Suprapubic skin (tissue), 4 donors: ENCODE measurements at regions not wholly inside any gene's neighbourhood (a gene's known extent, or its start where the extent isn't known, plus 50 kb on each side); places are given as distances from the start of the nearest gene placed in this dataset.
"Not testable (repeated sequence)": the region's sequence is repeated elsewhere in the genome, so short reads cannot be mapped to it uniquely, and the experiment has no call there.

Experiments
- DNase-seq, 2 donors: peaks; one replicate each; pipeline ENCODE4 v3.0.0-alpha.2; 2019; ENCODE audit warnings: low spot score in 2 of 2
- H3K27ac ChIP-seq: fragments of 200-600 bp; sonication (generic); one replicate; pipeline ENCODE4 v1.5.1; 2019
- H3K27me3 ChIP-seq: fragments of 200-600 bp; sonication (generic); one replicate; pipeline ENCODE4 v1.5.1; 2019
- H3K36me3 ChIP-seq: fragments of 200-600 bp; sonication (generic); one replicate; pipeline ENCODE4 v1.5.1; 2019
- H3K4me1 ChIP-seq: fragments of 200-600 bp; sonication (generic); one replicate; pipeline ENCODE4 v1.5.1; 2019
- H3K4me3 ChIP-seq: fragments of 200-600 bp; sonication (generic); one replicate; pipeline ENCODE4 v1.5.1; 2019; ENCODE audit warnings: mild to moderate bottlenecking
- H3K9me3 ChIP-seq: fragments of 200-600 bp; sonication (generic); one replicate; pipeline ENCODE4 v1.5.1; 2019
- EP300 ChIP-seq: sonication (generic); formaldehyde crosslinking; IDR thresholded peaks from one replicate; pipeline ENCODE4 v1.6.1; 2017; ENCODE audit warnings: antibody characterized with exemption
- POLR2A ChIP-seq, 2 donors: fragments of 450-650 bp; IDR thresholded peaks; one replicate each; pipeline ENCODE4 v1.6.1; 2017; ENCODE audit warnings: antibody characterized with exemption in 2 of 2, mild to moderate bottlenecking in 2 of 2, moderate library complexity in 2 of 2
- POLR2AphosphoS5 ChIP-seq, 3 donors: sonication (generic); formaldehyde crosslinking; IDR thresholded peaks; one replicate each; pipeline ENCODE4 v1.6.1; 2017; ENCODE audit warnings: antibody characterized with exemption in 3 of 3
- WGBS: methylation state at CpG from one replicate; pipeline ENCODE4 v1.1.5; 2018; 5-methylcytosine and 5-hydroxymethylcytosine counted together
- TF ChIP-seq, protein P1 (sequence below), 2 donors: fragments of 200-600 bp in 1 of 2; fragments of 450-650 bp in 1 of 2; sonication (generic) in 1 of 2; IDR thresholded peaks; one replicate each; pipeline ENCODE4 v1.5.1; 2016 to 2019; ENCODE audit warnings: antibody characterized with exemption in 2 of 2, mild to moderate bottlenecking in 1 of 2, moderate library complexity in 1 of 2

DNA sequence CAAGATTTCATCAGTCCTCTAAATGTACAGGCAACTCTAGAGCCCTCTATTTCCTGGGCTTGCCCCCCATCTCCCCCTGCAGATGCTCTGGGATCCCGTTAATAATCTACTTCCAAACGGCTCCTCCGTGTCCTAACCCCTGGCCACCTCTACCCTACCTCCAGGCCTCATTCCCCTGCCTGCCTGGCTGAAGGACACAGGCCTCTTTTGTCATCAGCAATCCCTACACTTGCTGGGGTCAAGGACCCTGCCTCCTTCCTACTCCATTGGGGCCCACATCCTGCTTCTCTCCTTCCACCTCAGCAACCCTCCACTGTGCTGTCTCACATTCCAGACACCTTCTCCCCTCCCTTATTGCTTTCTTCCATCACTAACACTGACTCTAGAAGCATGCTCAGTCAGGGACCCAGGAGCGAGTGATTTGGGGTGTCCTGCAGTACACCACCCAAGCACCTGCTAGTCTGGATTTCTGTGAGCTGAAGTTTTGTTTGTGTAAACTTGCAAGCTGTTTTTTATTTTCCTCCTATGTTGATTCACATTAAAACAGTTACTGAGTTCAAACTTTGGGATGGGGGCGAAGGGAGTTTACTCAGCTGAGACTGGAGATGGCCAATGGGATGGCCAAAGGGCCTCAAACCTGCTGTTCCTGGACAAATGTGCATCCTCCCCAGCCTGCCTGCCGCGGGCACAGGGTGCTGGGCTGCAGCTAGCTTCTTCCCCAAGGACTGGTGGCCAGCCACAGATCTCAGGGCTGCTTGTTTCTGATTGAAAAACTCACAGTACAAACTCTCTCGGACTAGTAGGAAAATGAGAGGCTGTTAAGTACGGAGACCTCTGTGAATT lies 314.7 kb downstream of the FOXO1 start:
- H3K9me3 ChIP-seq = no peaks in the 10 kb centered on the region
- DNase-seq = no peak
- TF ChIP-seq, protein P1, sequence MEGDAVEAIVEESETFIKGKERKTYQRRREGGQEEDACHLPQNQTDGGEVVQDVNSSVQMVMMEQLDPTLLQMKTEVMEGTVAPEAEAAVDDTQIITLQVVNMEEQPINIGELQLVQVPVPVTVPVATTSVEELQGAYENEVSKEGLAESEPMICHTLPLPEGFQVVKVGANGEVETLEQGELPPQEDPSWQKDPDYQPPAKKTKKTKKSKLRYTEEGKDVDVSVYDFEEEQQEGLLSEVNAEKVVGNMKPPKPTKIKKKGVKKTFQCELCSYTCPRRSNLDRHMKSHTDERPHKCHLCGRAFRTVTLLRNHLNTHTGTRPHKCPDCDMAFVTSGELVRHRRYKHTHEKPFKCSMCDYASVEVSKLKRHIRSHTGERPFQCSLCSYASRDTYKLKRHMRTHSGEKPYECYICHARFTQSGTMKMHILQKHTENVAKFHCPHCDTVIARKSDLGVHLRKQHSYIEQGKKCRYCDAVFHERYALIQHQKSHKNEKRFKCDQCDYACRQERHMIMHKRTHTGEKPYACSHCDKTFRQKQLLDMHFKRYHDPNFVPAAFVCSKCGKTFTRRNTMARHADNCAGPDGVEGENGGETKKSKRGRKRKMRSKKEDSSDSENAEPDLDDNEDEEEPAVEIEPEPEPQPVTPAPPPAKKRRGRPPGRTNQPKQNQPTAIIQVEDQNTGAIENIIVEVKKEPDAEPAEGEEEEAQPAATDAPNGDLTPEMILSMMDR (IDR thresholded peaks at IDR 0.05) = no peak
- no peak for TF ChIP-seq POLR2AphosphoS5 (IDR thresholded peaks at IDR 0.05)
- TF ChIP-seq EP300 = no peak
- TF ChIP-seq POLR2A (IDR thresholded peaks at IDR 0.05) = no peak
- no peak overlapping the region for H3K4me3 ChIP-seq
- peak overlapping the region; percentile 82 for H3K27ac ChIP-seq
- H3K36me3 ChIP-seq = no peaks in the 10 kb centered on the region
- peaks cover 13% of the 10 kb centered on the region for H3K4me1 ChIP-seq
- whole genome bisulfite sequencing = 86% methylated on average over 9 of the region's 9 CpGs
- H3K27me3 ChIP-seq = no peaks in the 10 kb centered on the region

DNA sequence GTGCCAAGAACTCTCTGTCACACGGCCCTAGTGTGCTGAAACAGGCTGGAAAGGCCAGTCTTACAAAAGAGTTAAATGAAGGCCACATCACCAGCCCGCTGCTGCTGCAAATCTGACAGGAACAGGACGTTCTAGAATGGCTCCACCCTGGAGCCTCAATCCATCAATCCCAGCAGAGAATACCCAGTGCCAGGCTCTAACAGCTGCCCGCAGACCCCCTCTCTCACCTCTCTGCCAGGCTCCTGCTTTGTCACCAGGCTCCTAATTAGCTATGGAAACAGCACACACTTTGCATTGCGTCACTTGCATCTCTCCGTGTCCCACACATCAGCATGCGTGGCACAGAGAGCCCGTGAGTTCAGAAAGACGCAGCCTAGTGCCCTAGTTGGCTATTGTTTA lies 314.1 kb downstream of the FOXO1 start:
- TF ChIP-seq, protein P1 (IDR thresholded peaks at IDR 0.05) = no peak
- TF ChIP-seq POLR2AphosphoS5 (IDR thresholded peaks at IDR 0.05) = peak in 1 of 3 donors; percentile 57
- no peak for TF ChIP-seq POLR2A (IDR thresholded peaks at IDR 0.05)
- peak; percentile 83 for TF ChIP-seq EP300
- peak overlapping the region; percentile 82 for H3K27ac ChIP-seq
- 87% methylated on average over 9 of the region's 9 CpGs for WGBS
- peak in 1 of 2 donors; percentile 82 for DNase-seq
- H3K27me3 ChIP-seq = no peaks in the 10 kb centered on the region
- H3K4me1 ChIP-seq = peaks cover 13% of the 10 kb centered on the region
- H3K36me3 ChIP-seq = no peaks in the 10 kb centered on the region
- no peak overlapping the region for H3K4me3 ChIP-seq
- H3K9me3 ChIP-seq = no peaks in the 10 kb centered on the region

DNA sequence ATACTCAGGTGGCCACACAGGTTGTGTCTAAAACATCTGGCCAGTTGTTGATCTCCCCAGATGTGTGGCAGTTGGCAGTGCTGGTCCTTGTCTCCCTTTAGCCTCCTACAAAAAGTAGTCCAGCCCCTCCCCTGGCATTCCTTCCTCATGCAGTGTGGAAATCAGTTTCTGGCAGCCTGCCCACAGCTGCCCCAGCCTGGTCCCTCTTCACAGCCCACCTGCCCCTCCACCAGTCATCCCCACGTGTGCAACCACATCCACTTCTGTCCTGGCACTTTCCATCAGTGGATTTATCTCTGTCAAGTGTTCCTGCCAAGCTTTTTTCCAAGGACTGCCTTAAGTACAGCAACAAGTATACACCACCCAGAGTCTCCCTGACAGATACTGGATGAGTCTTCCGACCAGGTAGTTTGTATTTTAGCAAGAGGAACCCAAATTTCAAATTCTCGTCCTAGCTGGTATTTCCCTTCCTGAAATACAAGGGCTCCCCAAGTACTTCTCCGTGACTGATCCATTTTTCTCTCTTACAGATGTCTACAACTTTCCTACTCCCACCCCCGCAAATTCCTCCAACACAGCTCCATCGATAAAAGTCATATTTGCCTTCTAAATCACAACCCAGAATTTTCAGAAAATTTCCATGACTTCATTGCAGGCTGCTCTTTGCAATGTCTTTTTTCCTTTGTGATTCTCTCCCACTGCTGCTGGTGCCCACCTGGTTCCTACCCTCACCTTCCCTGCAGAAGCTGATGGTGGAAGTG lies 313.5 kb downstream of the FOXO1 start:
- Histone ChIP-seq H3K4me3 (no peak overlapping the region), H3K4me1 (peaks cover 13% of the 10 kb centered on the region), H3K27me3 (no peaks in the 10 kb centered on the region), H3K9me3 (no peaks in the 10 kb centered on the region), H3K27ac (peak overlapping the region; percentile 82), H3K36me3 (no peaks in the 10 kb centered on the region)
- TF ChIP-seq, protein P1 (IDR thresholded peaks at IDR 0.05) = no peak
- no peak for TF ChIP-seq EP300
- TF ChIP-seq POLR2A (IDR thresholded peaks at IDR 0.05) = no peak
- TF ChIP-seq POLR2AphosphoS5 (IDR thresholded peaks at IDR 0.05) = no peak
- 59% methylated on average over 6 of the region's 6 CpGs for WGBS
- peak; percentile 74 to 86 for DNase-seq

DNA sequence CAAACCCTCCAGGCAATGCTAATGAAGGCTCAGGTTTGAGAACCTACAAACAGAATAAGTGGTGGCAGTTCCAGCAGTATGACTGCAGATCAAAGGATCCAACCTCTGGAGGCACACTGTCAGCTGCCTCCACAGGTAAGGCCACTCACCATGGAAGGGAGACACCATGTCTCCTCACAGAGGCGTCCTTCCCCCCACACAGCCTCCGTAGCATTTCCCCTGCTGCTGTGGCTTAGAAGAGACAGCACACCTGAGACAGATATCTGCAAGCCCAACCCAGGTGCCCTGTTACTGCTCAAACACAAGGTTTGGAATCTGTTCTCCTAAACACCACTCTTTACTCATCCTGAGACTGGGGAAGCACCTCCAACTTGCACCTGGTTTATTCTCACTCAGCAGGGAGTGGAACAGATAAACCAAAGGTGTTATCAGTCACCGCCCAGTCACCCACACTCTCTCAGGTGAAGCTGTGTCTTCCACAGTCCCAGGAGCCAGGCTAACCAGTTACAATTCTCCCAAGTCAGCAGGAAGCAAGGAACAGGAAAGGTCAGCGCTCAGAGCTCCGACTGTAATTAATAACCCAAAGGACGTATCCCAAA lies 311.2 kb downstream of the FOXO1 start:
- no peak for TF ChIP-seq POLR2A (IDR thresholded peaks at IDR 0.05)
- TF ChIP-seq, protein P1 (IDR thresholded peaks at IDR 0.05) = no peak
- no peak for TF ChIP-seq EP300
- TF ChIP-seq POLR2AphosphoS5 (IDR thresholded peaks at IDR 0.05) = no peak
- H3K4me1 ChIP-seq = peaks cover 13% of the 10 kb centered on the region
- no peak overlapping the region for H3K27ac ChIP-seq
- no peaks in the 10 kb centered on the region for H3K9me3 ChIP-seq
- DNase-seq = no peak
- H3K4me3 ChIP-seq = no peak overlapping the region
- no peaks in the 10 kb centered on the region for H3K36me3 ChIP-seq
- H3K27me3 ChIP-seq = no peaks in the 10 kb centered on the region
- WGBS = 88% methylated on average over 6 of the region's 6 CpGs

DNA sequence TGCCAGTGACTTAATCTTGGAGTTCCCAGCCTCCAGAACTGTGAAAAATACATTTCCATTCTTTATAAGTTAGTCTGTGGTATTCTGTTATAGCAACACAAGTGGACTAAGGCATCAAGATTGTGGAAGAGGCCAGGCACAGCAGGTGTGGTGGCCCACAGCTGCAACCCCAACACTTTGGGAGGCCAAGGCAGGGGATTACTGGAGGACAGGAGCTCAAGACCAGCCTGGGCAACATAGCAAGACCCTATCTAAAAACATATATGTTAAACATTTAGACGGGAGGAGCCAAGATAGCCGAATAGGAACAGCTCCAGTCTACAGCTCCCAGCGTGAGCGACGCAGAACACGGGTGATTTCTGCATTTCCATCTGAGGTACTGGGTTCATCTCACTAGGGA lies 310.4 kb downstream of the FOXO1 start:
- DNase-seq = no peak
- Histone ChIP-seq H3K27ac (no peak overlapping the region), H3K4me1 (peaks cover 13% of the 10 kb centered on the region), H3K4me3 (no peak overlapping the region), H3K36me3 (no peaks in the 10 kb centered on the region), H3K9me3 (no peaks in the 10 kb centered on the region), H3K27me3 (no peaks in the 10 kb centered on the region)
- TF ChIP-seq EP300 = no peak
- TF ChIP-seq, protein P1 (IDR thresholded peaks at IDR 0.05) = no peak
- no peak for TF ChIP-seq POLR2A (IDR thresholded peaks at IDR 0.05)
- no peak for TF ChIP-seq POLR2AphosphoS5 (IDR thresholded peaks at IDR 0.05)
- WGBS = 92% methylated on average over 6 of the region's 6 CpGs

DNA sequence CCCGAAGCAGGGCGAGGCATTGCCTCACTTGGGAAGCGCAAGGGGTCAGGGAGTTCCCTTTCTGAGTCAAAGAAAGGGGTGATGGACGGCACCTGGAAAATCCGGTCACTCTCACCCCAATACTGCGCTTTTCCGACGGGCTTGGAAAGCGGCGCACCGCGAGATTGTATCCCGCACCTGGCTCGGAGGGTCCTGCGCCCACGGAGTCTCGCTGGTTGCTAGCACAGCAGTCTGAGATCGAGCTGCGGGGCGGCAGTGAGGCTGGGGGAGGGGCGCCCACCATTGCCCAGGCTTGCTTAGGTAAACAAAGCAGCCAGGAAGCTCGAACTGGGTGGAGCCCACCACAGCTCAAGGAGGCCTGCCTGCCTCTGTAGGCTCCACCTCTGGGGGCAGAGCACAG lies 310.0 kb downstream of the FOXO1 start:
- not testable (repeated sequence) for DNase-seq, H3K36me3 ChIP-seq

More for the DNA sequence above, 310.0 kb downstream of the FOXO1 start:
- peaks cover 11% of the 10 kb centered on the region for H3K4me1 ChIP-seq
- WGBS = 83% methylated on average over 16 of the region's 22 CpGs
- H3K9me3 ChIP-seq, H3K27me3 ChIP-seq, H3K4me3 ChIP-seq, H3K27ac ChIP-seq: not testable (repeated sequence)
